HCT116 (cell line): ENCODE measurements at regions not wholly inside any gene's neighbourhood (a gene's known extent, or its start where the extent isn't known, plus 50 kb on each side); places are given as distances from the start of the nearest gene placed in this dataset.
"Not testable (repeated sequence)": the region's sequence is repeated elsewhere in the genome, so short reads cannot be mapped to it uniquely, and the experiment has no call there.

ENCODE experiments used
- ATAC-seq: fragments of 200-7000 bp; cut with Tn5 transposase; 2 replicates; pipeline ENCODE4 v1.9.1; 2020; ENCODE audit warnings: mild to moderate bottlenecking, moderate library complexity
- BruUV-seq: library from RNA; stranded (reverse); fragments of 400-500 nt; replicated peaks from 2 replicates; lab custom pipeline; 2021; lab: Mats Ljungman, UMichigan
- CTCF ChIA-PET: fragments of 300-600 bp; sonication (Branson Sonifier 250); formaldehyde crosslinking; loops from one replicate; lab custom pipeline; 2021; ENCODE audit warnings: antibody characterized with exemption; lab: Charles Lee
- POLR2A ChIA-PET: fragments of 300-600, 350-600 bp; sonication (Branson Sonifier 250); formaldehyde crosslinking; loops from one replicate; lab custom pipeline; 2021; ENCODE audit warnings: antibody characterized with exemption; lab: Charles Lee
- RAD21 ChIA-PET, 2 experiments: fragments of 300-600 bp; sonication (Branson Sonifier 250); formaldehyde crosslinking; loops; one replicate each; lab custom pipeline; 2023; ENCODE audit warnings: low total read pairs in 2 of 2; ENCODE audit not compliant: uncharacterized antibody in 2 of 2, unreplicated experiment in 2 of 2, low non-redundant PET in 1 of 2; lab: Charles Lee
- DNase-seq: peaks from one replicate; pipeline ENCODE4 v3.0.0-alpha.2; 2010; ENCODE audit warnings: low read depth, low spot score
- H2AFZ ChIP-seq: fragments of 200-600 bp; shearing (Covaris generic), sonication (generic); 2 replicates; pipeline ENCODE4 v1.6.1; 2017; ENCODE audit warnings: low read depth, mixed run types, mixed read lengths, antibody characterized with exemption, low read length; ENCODE audit not compliant: poor library complexity, severe bottlenecking
- H3K27ac ChIP-seq: 2 replicates; pipeline ENCODE4 v1.5.1; 2012; ENCODE audit warnings: low read depth, low read length
- H3K27me3 ChIP-seq: fragments of 200-600 bp; sonication (generic); 2 replicates; pipeline ENCODE4 v1.6.1; 2016; ENCODE audit warnings: mixed run types, low read length, mixed read lengths; ENCODE audit not compliant: insufficient read depth
- H3K36me3 ChIP-seq, 2 experiments: fragments of 200-500 bp in 1 of 2; fragments of 200-600 bp in 1 of 2; sonication (Bioruptor generic) in 1 of 2; sonication (generic) in 1 of 2; 2 replicates each; pipeline versions ENCODE4 v1.5.1 to v1.6.1; 2014 to 2016; ENCODE audit warnings: low read length in 2 of 2, inconsistent platforms in 1 of 2, mixed read lengths in 1 of 2, mixed run types in 1 of 2; ENCODE audit not compliant: insufficient read depth in 2 of 2, control insufficient read depth in 1 of 2
- H3K4me1 ChIP-seq, 2 experiments: fragments of 200-600 bp in 1 of 2; sonication (generic) in 1 of 2; 2 replicates each; pipeline versions ENCODE4 v1.5.1 to v1.6.1; 2012 to 2017; ENCODE audit warnings: low read length in 2 of 2, inconsistent platforms in 1 of 2, mild to moderate bottlenecking in 1 of 2, mixed read lengths in 1 of 2, mixed run types in 1 of 2, moderate library complexity in 1 of 2; ENCODE audit not compliant: insufficient read depth in 2 of 2, control insufficient read depth in 1 of 2
- H3K4me2 ChIP-seq: fragments of 200-600 bp; sonication (generic); 2 replicates; pipeline ENCODE4 v1.6.1; 2017; ENCODE audit warnings: mixed run types, low read length, mixed read lengths
- H3K4me3 ChIP-seq, 2 experiments: fragments of 200-600 bp in 1 of 2; sonication (generic) in 1 of 2; replicated peaks in 1 of 2; 2 replicates each; pipeline ENCODE4 v1.5.1; 2011 to 2016; ENCODE audit warnings: low read length in 2 of 2, control low read depth in 1 of 2, low read depth in 1 of 2, mild to moderate bottlenecking in 1 of 2, mixed read lengths in 1 of 2, mixed run types in 1 of 2
- H3K79me2 ChIP-seq: fragments of 200-600 bp; sonication (generic); 2 replicates; pipeline ENCODE4 v1.6.1; 2017; ENCODE audit warnings: mild to moderate bottlenecking, mixed run types, low read length, moderate library complexity, mixed read lengths; ENCODE audit not compliant: insufficient read depth
- H3K9ac ChIP-seq: fragments of 200-600 bp; sonication (generic); 2 replicates; pipeline ENCODE4 v1.6.1; 2016; ENCODE audit warnings: low read length, mixed read lengths
- H3K9me2 ChIP-seq: fragments of 200-600 bp; sonication (generic), shearing (Covaris generic); 2 replicates; pipeline ENCODE4 v1.6.1; 2017; ENCODE audit warnings: mixed run types, mild to moderate bottlenecking, moderate library complexity; ENCODE audit not compliant: insufficient read depth
- H3K9me3 ChIP-seq, 2 experiments: fragments of 200-500 bp in 1 of 2; fragments of 200-600 bp in 1 of 2; sonication (Bioruptor generic) in 1 of 2; sonication (generic) in 1 of 2; 2 replicates each; pipeline ENCODE4 v1.6.1; 2014 to 2017; ENCODE audit warnings: low read length in 2 of 2, mixed read lengths in 2 of 2, inconsistent platforms in 1 of 2, low read depth in 1 of 2, mild to moderate bottlenecking in 1 of 2, mixed run types in 1 of 2, moderate library complexity in 1 of 2; ENCODE audit not compliant: control insufficient read depth in 1 of 2, insufficient read depth in 1 of 2
- H4K20me1 ChIP-seq: fragments of 200-600 bp; sonication (generic), shearing (Covaris generic); 2 replicates; pipeline ENCODE4 v1.6.1; 2017; ENCODE audit warnings: mixed run types, mild to moderate bottlenecking, moderate library complexity; ENCODE audit not compliant: insufficient read depth
- EZH2phosphoT487 ChIP-seq: fragments of 200-600 bp; IDR thresholded peaks from 2 replicates; pipeline ENCODE4 v1.6.1; 2018; ENCODE audit warnings: antibody characterized with exemption, borderline replicate concordance
- POLR2A ChIP-seq: IDR thresholded peaks from 2 replicates; pipeline ENCODE4 v1.7.0; 2011; ENCODE audit warnings: borderline replicate concordance; ENCODE audit not compliant: insufficient read depth, insufficient read length; ENCODE audit errors: extremely low read depth
- ZFX ChIP-seq: fragments of 450-650 bp; IDR thresholded peaks from 2 replicates; pipeline ENCODE4 v1.6.1; 2017
- intact Hi-C: fragments of 100-400 bp; cut with micrococcal nuclease; formaldehyde crosslinking; loops from 2 replicates; pipeline ENCODE4 v1.10.0; 2022
- TF ChIP-seq, protein P1 (sequence below): IDR thresholded peaks from 2 replicates; pipeline ENCODE4 v1.6.1; 2012; ENCODE audit warnings: low read depth

DNA sequence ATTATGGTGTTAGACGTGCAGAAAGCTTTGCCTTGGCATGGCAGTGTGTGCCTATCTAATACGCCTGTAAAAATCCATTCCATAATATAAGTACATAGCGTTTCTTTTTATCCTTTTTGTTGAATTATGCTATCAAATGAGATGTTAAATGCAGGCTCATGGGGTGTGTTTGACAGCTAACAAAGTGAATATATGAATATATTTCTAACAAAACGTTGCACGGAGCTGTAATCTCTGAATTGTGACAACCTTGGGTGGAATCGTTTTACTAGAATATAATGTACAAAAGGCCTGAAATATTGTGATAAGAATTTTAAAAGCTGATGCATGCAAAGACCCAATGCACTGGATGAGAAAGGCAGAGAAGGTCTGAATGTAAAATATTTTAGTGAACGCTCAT is 763.7 kb upstream of the TMEM132C start:
- intact Hi-C loops, result no loop called here
- TF ChIP-seq EZH2phosphoT487 (no peak), POLR2A (no peak), ZFX (no peak)
- TF ChIP-seq, protein P1, sequence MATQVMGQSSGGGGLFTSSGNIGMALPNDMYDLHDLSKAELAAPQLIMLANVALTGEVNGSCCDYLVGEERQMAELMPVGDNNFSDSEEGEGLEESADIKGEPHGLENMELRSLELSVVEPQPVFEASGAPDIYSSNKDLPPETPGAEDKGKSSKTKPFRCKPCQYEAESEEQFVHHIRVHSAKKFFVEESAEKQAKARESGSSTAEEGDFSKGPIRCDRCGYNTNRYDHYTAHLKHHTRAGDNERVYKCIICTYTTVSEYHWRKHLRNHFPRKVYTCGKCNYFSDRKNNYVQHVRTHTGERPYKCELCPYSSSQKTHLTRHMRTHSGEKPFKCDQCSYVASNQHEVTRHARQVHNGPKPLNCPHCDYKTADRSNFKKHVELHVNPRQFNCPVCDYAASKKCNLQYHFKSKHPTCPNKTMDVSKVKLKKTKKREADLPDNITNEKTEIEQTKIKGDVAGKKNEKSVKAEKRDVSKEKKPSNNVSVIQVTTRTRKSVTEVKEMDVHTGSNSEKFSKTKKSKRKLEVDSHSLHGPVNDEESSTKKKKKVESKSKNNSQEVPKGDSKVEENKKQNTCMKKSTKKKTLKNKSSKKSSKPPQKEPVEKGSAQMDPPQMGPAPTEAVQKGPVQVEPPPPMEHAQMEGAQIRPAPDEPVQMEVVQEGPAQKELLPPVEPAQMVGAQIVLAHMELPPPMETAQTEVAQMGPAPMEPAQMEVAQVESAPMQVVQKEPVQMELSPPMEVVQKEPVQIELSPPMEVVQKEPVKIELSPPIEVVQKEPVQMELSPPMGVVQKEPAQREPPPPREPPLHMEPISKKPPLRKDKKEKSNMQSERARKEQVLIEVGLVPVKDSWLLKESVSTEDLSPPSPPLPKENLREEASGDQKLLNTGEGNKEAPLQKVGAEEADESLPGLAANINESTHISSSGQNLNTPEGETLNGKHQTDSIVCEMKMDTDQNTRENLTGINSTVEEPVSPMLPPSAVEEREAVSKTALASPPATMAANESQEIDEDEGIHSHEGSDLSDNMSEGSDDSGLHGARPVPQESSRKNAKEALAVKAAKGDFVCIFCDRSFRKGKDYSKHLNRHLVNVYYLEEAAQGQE, result no peak
- ATAC-seq (no peak), DNase-seq (no peak)
- H2AFZ ChIP-seq, result no peak overlapping the region
- no peak overlapping the region for H3K27ac ChIP-seq
- no peaks in the 10 kb centered on the region for H3K79me2 ChIP-seq
- H3K9ac ChIP-seq, result no peak overlapping the region
- ChIA-PET POLR2A (no interaction called here), CTCF (no interaction called here), RAD21 (no interaction called here)
- H3K4me1 ChIP-seq, result no peaks in the 10 kb centered on the region
- no peaks in the 10 kb centered on the region for H3K9me2 ChIP-seq
- H3K4me2 ChIP-seq, result no peak overlapping the region
- no TSS peak for BruUV-seq
- no peaks in the 10 kb centered on the region; a peak in 2 of 4 replicates for H3K9me3 ChIP-seq
- H3K27me3 ChIP-seq, result no peaks in the 10 kb centered on the region
- no peaks in the 10 kb centered on the region for H4K20me1 ChIP-seq
- no peaks in the 10 kb centered on the region for H3K36me3 ChIP-seq
- H3K4me3 ChIP-seq, result no peak overlapping the region

DNA sequence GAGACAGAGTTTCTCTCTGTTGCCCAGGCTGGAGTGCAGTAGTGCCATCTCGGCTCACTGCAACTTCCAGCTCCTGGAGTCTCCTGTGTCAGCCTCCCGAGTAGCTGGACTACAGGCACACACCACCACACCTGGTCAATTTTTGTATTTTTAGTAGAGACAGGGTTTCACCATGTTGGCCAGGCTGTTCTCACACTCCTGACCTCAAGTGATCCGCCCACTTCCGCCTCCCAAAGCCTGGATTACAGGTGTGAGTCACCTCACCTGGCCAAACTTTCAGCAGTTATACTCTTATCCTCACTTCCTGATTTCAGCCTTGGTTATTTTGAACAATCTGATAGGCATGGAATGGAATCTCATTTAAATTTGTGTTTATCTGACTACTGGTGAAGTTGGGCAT is 763.0 kb upstream of the TMEM132C start:
- POLR2A ChIA-PET, H3K9me3 ChIP-seq, H3K79me2 ChIP-seq, H3K4me1 ChIP-seq, H3K4me2 ChIP-seq, H4K20me1 ChIP-seq, RAD21 ChIA-PET, CTCF ChIA-PET, BruUV-seq, DNase-seq, H3K36me3 ChIP-seq, H2AFZ ChIP-seq, H3K9me2 ChIP-seq, H3K4me3 ChIP-seq, H3K27me3 ChIP-seq, H3K9ac ChIP-seq, H3K27ac ChIP-seq, ATAC-seq, intact Hi-C loops: not testable (repeated sequence)
